GM21390 (cell line): ENCODE measurements at regions not wholly inside any gene's neighbourhood (a gene's known extent, or its start where the extent isn't known, plus 50 kb on each side); places are given as distances from the start of the nearest gene placed in this dataset.
"Not testable (repeated sequence)": the region's sequence is repeated elsewhere in the genome, so short reads cannot be mapped to it uniquely, and the experiment has no call there.

Experiments
- ATAC-seq: cut with Tn5 transposase; IDR thresholded peaks from one replicate; pipeline ENCODE4 v1.9.1; 2021; ENCODE audit not compliant: unreplicated experiment

- not testable (repeated sequence) for ATAC-seq
Measured at GRCh38 chr15:83335542-83335941, 51.1 kb upstream of the BNC1 start.

- ATAC-seq = no peak
Measured at GRCh38 chr15:83339396-83339795, 54.9 kb upstream of the BNC1 start.

GRCh38 chr15:83340087-83340486 is 55.6 kb upstream of the BNC1 start:
- no peak for ATAC-seq

GRCh38 chr15:83346342-83346741 is 61.9 kb upstream of the BNC1 start:
- no peak for ATAC-seq

- no peak for ATAC-seq
Measured at GRCh38 chr15:83352119-83352518, 67.7 kb upstream of the BNC1 start.

GRCh38 chr15:83356501-83357399 is 72.3 kb upstream of the BNC1 start:
- no peak for ATAC-seq

GRCh38 chr15:83358972-83359564 is 74.6 kb upstream of the BNC1 start:
- ATAC-seq = no peak

- no peak for ATAC-seq
Measured at GRCh38 chr15:83362706-83363105, 78.2 kb upstream of the BNC1 start.

GRCh38 chr15:83364501-83364900 is 80.0 kb upstream of the BNC1 start:
- ATAC-seq = no peak

- no peak for ATAC-seq
Measured at GRCh38 chr15:83365370-83365938, 81.0 kb upstream of the BNC1 start.

GRCh38 chr15:83372434-83372891 is 74.7 kb upstream of the SH3GL3 start:
- ATAC-seq = no peak

- ATAC-seq = no peak
Measured at GRCh38 chr15:83378921-83379578, 68.1 kb upstream of the SH3GL3 start.

GRCh38 chr15:83379579-83379959 is 67.6 kb upstream of the SH3GL3 start:
- no peak for ATAC-seq

GRCh38 chr15:83380059-83380458 is 67.1 kb upstream of the SH3GL3 start:
- ATAC-seq = no peak

- ATAC-seq = peak; percentile 86
Measured at GRCh38 chr15:83380682-83381081, 66.5 kb upstream of the SH3GL3 start.

GRCh38 chr15:83383608-83384139 is 63.5 kb upstream of the SH3GL3 start:
- ATAC-seq = not testable (repeated sequence)

- no peak for ATAC-seq
Measured at GRCh38 chr15:83396101-83396500, 51.0 kb upstream of the SH3GL3 start.
